ENCODE measurements at regions not wholly inside any gene's neighbourhood (a gene's known extent, or its start where the extent isn't known, plus 50 kb on each side); places are given as distances from the start of the nearest gene placed in this dataset.
"Not testable (repeated sequence)": the region's sequence is repeated elsewhere in the genome, so short reads cannot be mapped to it uniquely, and the experiment has no call there.

DNA sequence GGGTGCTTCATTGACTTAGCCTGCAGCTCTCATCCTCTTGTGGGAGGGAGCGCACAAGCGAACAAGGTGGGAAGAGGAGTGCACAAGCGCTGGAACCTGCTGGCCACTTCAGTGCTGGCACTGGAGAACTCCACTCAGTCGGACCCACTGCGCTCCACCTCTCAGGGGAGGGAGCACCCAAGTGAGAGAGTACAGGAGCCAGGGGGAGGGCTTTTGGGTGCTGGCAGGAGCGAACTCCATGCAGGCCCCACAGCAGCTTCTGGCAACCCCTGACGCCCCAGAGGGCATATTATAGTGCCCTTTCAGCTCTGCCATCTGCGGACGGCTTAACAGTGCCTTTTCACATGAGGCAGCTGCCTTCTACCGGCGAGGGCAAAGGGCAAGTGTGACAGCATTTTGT lies 774.2 kb upstream of the COX7C start:
- DNase-seq, result no peak

DNA sequence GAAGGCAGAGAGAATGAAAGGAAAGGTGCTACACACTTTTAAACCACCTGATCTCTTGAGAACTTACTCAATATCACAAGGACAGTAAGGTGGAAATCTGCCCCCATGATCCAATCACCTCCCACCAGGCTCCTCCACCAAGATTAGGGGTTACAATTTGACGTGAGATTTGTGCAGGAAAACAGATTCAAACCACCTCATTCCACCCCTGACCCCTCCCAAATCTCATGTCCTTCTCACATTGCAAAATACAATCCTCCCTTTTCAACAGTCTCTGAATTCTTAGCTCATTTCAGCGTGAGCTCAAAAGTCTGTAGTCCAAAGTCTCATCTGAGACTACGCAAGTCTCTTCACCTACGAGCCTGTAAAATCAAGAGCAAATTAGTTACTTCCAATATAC lies 768.3 kb upstream of the COX7C start:
- no peak for DNase-seq

DNA sequence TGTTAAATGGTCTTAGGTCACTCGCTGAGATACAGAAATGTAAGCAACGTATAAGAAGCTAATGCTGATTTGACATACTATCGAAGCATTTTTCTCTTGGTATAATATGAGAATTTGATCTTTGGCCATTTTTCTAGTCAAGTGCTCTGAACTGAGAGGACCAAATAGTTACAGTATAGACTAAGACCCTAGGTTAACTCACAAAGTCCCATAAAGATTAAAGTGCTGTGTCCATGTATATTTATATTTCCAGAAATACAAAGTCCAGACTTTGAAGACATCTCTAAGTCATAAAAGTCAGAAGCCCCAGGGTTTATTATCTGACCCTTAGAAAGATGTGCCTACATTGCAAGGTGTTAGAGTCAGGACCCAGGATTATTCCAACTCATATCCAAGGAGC lies 752.4 kb upstream of the COX7C start:
- no peak for DNase-seq

DNA sequence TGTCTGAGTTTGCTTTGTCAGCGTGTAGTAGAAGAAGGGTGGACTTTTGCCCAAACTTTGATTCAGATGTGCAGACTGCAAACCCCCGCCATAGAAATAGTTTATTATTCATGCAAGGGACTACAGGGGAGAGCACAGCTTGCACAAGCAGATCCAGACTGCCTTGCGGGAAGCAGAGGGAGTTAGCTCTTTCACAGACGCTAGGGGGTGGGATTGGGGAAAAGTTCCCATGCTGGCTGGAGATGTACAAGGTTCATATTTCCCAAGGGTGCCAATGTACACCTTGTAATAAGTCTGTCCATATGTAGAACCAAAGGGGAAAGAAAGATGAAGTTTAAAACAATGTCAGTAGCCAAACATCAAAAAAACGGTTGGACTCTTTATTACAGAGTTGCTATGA lies 749.7 kb upstream of the COX7C start:
- DNase-seq, result no peak

DNA sequence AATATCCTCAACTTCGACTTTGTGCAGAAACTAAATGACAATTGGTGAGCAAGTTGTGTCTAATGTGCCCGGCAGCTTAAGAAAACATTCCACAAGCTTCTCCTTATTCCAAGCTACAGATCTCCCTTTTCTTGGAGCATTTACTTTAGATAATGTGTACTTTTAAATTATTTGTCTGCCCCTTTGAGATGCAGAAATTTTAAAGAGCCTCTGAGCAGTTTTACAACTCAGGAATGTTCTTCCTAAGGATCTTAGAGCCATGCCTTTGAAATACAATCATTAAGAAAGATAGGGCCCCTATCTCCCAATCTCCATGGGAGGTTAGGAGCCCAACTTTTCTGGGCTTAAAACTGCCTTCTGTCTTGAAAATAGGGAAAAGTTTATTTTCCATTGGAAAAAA lies 723.7 kb upstream of the COX7C start:
- no peak for DNase-seq

DNA sequence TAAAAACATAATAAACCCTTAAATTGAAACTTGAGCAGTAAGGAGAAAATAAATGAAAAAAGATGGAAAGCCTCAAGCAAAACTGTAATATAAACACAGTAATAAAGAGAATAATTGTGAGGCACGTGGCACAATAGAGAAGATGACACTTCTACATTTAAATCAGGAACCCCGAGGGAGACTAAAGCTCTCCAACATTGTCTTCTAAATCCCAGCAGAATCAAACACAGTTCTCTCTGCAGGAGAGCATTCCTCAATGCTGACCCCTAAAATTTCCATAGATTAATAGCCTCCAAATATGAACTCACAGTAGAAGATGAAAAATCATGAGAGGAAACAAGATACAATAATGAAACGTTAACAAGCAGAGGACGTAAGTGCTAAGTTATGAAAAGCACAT lies 721.2 kb upstream of the COX7C start:
- no peak for DNase-seq

DNA sequence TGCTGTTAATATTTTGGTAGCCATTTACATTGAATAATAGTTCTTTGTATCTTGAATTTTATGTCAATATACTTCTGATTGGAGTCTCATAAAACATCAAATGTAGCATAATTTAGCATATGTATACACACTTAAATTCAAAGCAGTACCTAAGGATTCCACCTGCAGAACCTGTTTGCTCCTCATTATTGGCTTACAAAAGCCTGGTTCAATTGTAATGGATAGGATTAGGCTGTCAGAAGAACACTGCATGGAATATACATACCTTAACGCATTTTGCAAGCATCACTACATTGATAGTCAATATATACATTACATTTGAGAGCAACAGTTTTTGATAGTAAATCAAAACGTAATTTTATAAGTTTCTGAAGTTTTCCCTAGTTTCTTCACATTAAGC lies 711.3 kb upstream of the COX7C start:
- DNase-seq, result no peak

DNA sequence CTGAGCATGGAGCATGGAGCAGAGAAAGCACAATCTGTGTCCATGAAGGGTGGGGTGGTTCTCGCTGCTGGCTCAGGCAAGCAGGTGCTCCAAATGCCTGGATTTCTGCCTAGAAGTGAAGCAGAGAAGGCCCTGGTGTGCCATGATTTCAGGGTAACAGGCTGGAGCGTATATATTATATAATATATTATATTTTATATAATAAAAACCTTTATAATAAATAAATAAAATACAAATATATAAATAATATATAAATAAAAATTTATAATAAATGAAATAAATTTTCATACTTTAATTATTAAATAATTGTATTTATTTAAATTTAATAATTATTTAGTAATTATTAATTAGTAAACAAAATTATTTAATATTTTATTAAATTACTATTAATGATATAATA lies 707.4 kb upstream of the COX7C start:
- DNase-seq, result no peak

DNA sequence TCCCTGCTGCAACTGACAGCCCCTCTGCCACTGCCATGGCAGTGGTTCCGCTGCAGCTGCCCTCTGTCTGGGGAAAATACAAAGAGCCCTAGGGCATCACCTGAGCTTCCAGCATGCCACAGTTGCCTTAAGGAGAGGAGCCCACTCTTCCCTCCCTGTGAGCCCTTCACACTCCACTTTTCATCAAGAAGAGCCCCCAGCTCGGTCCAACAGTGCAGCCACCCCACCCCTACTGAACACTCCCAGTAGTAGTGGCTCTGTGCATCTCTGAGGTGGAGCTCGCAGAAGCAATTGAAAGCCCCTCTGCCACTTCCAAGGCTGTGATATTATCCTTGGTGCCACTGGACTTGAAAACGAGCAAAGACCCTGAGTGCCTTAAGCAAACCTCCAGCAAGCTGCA lies 696.8 kb upstream of the COX7C start:
- DNase-seq, result no peak

DNA sequence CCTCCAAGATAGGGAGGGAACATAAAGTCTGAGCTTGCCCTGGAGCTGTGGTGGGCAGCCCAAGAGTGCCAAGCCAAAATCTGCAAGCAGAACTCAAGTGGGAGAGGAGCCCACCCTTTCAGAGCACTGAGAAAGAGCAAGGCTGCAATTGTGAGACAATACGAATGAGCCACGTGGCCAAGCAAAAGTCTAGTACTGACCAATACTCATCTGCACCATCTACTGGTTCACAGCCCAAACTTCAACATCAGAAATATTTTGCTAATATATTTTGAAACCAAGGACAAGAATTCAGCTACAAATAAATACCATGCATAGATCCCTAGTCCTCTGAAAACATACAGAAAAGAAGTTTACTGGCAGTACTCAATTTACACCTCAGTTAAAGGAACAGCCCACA lies 696.2 kb upstream of the COX7C start:
- no peak for DNase-seq

DNA sequence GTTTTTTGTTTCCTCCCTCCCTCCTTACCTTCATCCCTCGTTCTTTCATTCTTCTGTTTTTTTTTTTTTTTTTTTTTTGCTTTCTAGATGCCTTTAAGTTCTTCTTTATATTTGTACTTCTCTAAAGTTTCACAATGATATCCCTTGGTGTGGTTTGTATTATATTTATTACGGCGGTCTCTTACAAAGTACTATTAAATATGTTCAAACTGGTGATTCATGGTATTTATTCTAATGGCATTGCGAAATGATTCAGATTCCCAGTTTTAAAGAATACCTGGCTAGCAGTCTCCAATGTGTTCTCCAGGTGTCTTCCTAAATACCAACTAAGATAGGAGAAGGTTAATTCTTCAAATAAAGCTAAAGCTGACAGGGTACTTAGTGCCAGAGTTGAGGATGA lies 690.1 kb upstream of the COX7C start:
- DNase-seq, result no peak

DNA sequence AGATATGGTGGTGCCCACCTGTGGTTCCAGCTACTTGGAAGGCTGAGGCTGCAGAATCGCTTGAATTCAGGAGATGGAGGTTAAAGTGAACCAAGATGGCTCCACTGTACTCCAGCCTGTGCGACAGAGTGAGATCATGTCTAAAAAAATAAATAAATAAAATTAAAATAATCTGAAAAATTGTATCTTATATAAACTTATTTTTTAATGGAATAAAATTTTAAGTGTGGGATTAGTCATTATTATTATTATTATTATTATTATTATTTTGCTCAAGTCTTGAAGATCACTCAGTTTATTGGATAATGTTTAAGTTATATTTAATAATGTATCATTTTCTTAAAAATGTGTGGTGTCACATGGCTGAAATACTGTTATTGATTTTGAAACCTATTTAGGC lies 688.0 kb upstream of the COX7C start:
- no peak for DNase-seq

DNA sequence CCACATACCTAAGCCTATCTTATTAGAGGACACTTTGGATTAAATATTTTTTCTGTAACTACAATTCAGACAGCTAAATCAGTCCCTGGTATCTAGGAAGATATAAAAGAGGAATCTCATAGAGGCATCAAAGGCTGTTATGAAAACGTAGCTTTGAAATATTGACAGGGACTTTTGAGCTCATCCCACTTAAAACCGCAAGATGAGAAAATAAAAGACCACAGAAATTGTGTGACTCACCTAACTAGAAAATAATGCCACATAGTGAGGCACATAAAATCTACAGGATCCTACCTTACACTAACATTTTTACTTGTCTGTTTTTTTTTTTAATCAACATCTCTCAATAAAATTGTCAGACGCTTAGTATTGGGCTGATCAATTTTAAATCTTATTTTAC lies 686.5 kb upstream of the COX7C start:
- no peak for DNase-seq

DNA sequence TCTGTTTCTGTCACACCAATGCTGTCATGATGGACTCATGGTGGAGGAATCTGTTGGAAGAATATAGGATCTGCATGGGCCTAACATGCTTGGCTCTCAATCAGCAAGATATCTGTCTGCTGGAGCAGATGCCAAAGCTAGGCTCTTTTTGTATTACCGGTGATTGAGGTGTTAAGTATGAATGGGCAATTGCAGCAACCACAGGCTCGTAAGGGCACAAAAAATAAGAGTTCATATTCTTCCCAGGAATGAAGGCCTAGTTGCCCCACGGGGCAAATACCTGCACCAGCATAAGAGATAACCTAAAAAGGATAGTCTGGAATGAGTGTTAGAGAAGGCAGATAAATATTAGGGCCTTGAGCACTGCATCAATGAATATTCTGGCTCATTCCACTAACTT lies 679.5 kb upstream of the COX7C start:
- DNase-seq, result no peak

DNA sequence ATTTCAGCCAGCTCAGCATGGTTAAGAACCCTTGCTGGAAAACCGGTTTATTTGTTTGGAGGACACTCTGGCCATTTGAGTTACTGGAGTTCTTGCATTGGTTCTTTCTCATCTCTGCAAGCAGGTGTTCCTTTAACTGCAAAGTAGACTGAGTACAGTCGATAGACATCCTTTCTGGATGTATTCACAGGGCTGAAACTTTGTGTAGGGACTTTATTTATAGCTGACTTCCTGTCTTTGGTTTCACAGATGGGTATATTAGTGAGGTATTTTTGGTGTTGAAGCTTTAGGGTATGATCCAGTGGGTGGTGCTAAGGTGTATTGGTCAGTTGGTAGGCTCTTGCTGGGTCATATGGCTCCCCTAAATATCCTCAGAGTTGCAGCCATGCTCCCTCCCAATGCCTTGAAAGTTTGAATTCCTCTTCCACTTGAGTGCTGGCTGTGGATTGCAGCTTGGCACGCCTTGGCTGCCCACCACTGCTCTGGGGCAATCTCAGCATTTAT lies 666.0 kb upstream of the COX7C start:
- no peak for DNase-seq

DNA sequence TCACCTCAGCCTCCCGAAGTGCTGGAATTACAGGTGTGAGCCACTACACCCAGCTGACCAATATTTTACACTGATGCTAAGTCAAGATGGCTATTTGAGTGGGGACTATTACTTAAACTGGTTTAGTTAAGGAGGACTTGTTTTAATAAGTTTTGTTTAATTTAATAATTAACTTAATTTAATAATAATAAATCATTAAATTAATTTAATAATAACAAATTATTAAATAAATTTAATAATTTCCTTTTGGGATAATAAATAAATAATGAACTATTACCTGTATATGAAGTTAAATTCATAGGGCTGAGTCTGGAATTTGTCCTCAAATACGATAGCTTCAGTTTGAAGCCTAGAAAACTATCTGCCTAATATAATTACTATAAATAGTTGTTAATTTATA lies 665.1 kb upstream of the COX7C start:
- DNase-seq, result no peak

DNA sequence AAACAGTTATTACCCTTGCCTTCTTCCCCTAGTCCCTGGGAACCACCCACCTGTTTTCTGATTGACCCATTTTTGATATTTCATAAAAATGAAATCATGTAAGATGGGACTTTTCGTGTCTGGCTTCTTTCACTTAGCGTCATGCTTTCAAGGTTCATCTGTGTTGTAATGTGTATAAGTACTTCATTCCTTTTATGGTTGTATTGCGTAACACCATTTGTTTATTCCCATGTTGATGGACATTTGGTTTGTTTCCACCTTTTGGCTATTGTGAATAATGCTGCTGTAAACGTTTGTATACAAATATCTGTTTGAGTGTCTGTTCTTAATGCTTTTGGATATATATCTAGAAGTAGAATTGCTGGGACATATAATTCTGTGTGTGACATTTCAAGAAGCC lies 650.1 kb upstream of the COX7C start:
- DNase-seq, result no peak

DNA sequence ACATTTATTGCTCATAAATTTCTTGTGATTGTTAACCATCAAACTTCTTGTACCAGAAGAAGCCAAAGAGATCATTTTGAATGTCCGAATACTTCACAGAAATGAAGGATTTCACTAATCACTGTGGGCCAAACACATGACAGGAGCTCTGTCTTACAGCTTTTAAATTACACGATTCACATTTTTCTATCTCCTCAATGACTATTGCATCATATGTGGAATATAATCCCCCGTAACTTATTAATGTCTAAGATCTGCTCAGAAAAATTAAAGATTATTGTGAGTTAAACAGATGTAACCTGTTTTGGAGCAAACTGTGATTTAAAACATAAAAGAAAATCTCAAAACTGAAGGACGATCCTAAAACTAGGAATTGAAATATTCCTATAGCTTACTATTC lies 645.2 kb upstream of the COX7C start:
- no peak for DNase-seq

DNA sequence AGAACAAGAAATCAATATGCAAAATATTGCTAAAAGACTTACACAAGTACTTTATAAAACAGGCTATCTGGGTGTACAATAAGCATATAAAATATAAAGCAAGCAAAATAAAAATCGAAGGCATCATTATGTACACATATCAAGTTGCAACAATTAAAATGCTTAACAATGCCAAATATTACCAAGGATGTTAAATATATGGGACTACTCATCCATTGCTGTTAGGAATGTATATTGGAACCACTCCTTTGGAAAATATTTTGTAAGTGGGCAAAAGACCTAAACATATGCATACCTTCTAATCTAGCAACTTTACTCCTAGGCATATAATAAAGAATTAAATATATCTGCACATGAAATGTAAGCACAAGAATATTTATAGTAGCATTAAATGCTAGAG lies 632.6 kb upstream of the COX7C start:
- no peak for DNase-seq

DNA sequence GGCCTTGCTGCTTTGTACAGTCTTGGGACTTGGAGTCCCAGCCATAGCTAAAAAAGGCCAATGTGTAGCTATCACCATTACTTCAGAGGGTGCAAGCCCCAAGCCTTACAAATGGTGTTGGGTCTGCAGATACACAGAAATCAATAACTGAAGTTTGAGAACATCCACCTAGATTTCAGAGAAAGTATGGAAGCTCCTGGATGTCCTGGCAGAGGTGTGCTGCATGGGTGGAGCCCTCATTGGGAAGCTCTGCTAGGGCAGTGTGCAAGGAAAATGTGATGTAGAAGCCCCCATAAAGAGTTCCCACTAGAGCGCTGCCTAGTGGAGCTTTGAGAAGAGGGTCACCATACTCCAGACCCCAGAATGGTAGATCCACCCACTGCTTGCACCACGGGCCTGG lies 626.7 kb upstream of the COX7C start:
- DNase-seq, result no peak

DNA sequence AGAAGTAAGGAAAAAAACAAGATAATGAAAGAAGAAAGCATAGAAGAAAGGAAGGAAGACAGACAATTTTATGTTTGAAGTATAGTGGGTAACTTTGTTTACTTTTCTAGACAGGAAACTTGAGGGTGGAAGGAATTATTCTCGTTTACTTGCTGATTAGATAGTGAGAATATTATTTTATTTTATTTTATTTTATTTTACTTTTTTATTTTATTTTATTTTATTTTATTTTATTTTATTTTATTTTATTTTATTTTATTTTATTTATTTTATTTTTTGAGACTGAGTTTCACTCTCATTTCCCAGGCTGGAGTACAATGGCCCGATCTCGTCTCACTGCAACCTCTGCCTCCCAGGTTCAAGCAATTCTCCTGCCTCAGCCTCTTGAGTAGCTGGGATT lies 623.1 kb upstream of the COX7C start:
- not testable (repeated sequence) for DNase-seq

DNA sequence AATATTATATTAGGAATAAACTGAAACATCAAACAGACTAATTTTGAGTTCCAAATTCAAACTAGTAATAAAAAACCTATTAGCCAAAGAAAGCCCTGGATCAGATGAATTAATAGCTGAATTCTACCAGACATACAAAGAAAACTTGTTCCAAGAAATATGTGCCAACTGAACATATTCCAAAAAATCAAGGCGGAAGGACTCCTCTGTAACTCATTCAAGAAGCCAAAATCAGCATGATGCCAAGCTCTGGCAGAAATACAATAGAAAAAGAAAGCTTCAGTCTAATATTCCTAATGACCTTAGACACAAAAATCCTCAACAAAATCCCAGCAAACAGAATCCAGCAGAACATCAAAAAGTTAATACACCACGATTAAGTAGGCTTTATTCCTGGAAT lies 619.1 kb upstream of the COX7C start:
- no peak for DNase-seq

DNA sequence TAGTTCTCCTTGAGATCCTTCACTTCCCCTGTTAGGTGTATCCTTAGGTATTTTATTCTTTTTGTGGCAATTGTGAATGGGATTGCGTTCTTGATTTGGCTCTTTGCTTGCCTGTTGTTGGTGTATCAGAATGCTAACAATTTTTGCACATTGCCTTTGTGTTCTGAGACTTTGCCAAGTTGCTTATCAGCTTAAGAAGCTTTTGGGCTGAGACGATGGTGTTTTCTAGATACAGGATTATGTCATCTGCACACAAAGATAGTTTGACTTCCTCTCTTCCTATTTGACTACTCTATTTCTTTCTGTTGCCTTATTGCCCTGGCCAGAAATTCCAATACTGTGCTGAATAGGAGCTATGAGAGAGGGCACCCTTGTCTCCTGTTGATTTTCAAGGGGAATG lies 609.4 kb upstream of the COX7C start:
- no peak for DNase-seq

DNA sequence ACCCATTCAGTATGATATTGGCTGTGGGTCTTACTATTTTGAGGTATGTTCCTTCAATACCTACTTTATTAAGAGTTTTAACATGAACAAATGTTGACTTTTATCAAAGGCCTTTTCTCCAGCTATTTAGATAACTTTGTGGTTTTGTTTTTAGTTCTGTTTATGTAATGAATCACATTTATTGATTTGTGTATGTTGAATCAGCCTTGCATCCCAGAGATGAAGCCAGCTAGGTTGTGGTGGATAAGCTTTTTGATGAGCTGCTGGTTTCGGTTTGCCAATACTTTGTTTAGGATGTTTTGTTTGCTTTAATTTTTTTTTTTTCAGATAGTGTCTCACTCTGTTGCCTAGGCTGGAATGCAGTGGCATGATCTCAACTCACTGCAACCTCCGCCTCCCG lies 609.0 kb upstream of the COX7C start:
- DNase-seq, result no peak

DNA sequence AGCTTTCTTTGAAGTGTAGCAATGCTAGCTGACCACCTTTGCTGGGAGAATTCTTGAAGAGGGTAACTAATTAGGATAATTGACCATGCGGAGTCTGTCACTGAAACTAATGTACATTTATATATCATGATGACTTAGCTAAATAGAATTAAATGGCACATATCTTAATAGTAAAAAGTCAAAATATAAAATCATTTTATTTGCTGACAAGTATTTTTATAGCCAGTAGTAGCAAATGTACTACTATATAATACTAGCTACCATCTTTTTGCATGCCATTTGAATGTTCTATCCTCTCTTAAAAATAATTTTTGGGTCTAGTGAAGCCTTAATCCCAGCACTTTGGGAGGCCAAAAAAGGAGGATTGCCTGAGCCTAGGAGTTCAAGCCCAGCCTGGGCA lies 605.8 kb upstream of the COX7C start:
- DNase-seq, result no peak

Measured in muscle of arm (tissue), 1 donor.